CD4-positive, alpha-beta T cell (primary cell): ENCODE measurements at regions not wholly inside any gene's neighbourhood (a gene's known extent, or its start where the extent isn't known, plus 50 kb on each side); places are given as distances from the start of the nearest gene placed in this dataset.
A peak's percentile ranks its signal among the peaks of the same experiment; 100 is the strongest.

Source experiments
- ATAC-seq: fragments of 200-7000 bp; cut with Tn5 transposase; one replicate; pipeline ENCODE4 v1.10.0; 2022; ENCODE audit warnings: mild to moderate bottlenecking; ENCODE audit not compliant: poor library complexity
- CTCF ChIA-PET: fragments of 350-600 bp; sonication (Branson Sonifier 250); formaldehyde crosslinking; loops from one replicate; lab custom pipeline; 2021; ENCODE audit warnings: antibody characterized with exemption, inconsistent platforms; lab: Charles Lee
- POLR2A ChIA-PET: fragments of 350-600 bp; sonication (Branson Sonifier 250); formaldehyde crosslinking; loops from one replicate; lab custom pipeline; 2021; ENCODE audit warnings: antibody characterized with exemption, inconsistent platforms; lab: Charles Lee
- DNase-seq, 14 experiments: peaks; one replicate each; pipeline ENCODE4 v3.0.0-alpha.2; 2013 to 2020; ENCODE audit warnings: mixed read lengths in 2 of 14
- H3K27ac ChIP-seq, 2 donors: one replicate each; pipeline versions ENCODE4 v1.5.1 to v1.7.0; 2013; ENCODE audit warnings: low read length in 2 of 2, low read depth in 1 of 2, mild to moderate bottlenecking in 1 of 2
- H3K27me3 ChIP-seq, 2 experiments: 1 replicate in 1 of 2; 2 replicates in 1 of 2; pipeline versions ENCODE4 v1.6.1 to v1.7.0; 2013; ENCODE audit warnings: low read length in 2 of 2, control low read depth in 1 of 2, mild to moderate bottlenecking in 1 of 2, moderate library complexity in 1 of 2; ENCODE audit not compliant: insufficient read depth in 2 of 2, control insufficient read depth in 1 of 2
- H3K36me3 ChIP-seq: one replicate; pipeline ENCODE4 v1.6.1; 2013; ENCODE audit warnings: low read length, control low read depth; ENCODE audit not compliant: insufficient read depth
- H3K4me1 ChIP-seq: one replicate; pipeline ENCODE4 v1.6.1; 2013; ENCODE audit warnings: low read length, control low read depth; ENCODE audit not compliant: insufficient read depth
- H3K4me3 ChIP-seq: one replicate; pipeline ENCODE4 v1.5.1; 2013; ENCODE audit warnings: mild to moderate bottlenecking, low read length, moderate library complexity
- H3K9me3 ChIP-seq, 2 experiments: 1 replicate in 1 of 2; 2 replicates in 1 of 2; pipeline versions ENCODE4 v1.6.1 to v1.7.0; 2013; ENCODE audit warnings: low read length in 2 of 2, mild to moderate bottlenecking in 2 of 2, control low read depth in 1 of 2, moderate library complexity in 1 of 2; ENCODE audit not compliant: control insufficient read depth in 1 of 2, insufficient read depth in 1 of 2
- H3K27ac Mint-ChIP-seq: one replicate; pipeline ENCODE4 v1.8.0; 2020; ENCODE audit warnings: mixed read lengths
- H3K27me3 Mint-ChIP-seq: one replicate; pipeline ENCODE4 v1.8.0; 2021; ENCODE audit warnings: mixed read lengths
- H3K36me3 Mint-ChIP-seq: one replicate; pipeline ENCODE4 v1.8.0; 2021; ENCODE audit warnings: low read depth, mixed read lengths
- H3K4me1 Mint-ChIP-seq: one replicate; pipeline ENCODE4 v1.8.0; 2021; ENCODE audit warnings: low read depth, mixed read lengths
- H3K4me3 Mint-ChIP-seq: one replicate; pipeline ENCODE4 v1.8.0; 2020; ENCODE audit warnings: mild to moderate bottlenecking, mixed read lengths
- H3K9me3 Mint-ChIP-seq: one replicate; pipeline ENCODE4 v1.8.0; 2020; ENCODE audit warnings: mixed read lengths
- CTCF ChIP-seq: fragments of 200-600 bp; IDR thresholded peaks from one replicate; pipeline ENCODE4 v1.8.0; 2022; ENCODE audit warnings: antibody characterized with exemption, mild to moderate bottlenecking
- intact Hi-C, 2 experiments: fragments of 100-400 bp; cut with DNase I in 1 of 2; cut with micrococcal nuclease in 1 of 2; formaldehyde crosslinking; loops; one replicate each; pipeline versions ENCODE4 v1.15.1 to v1.9.0; 2023 to 2025; cut with DNase I, micrococcal nuclease

GRCh38 chr13:77388944-77389624 lies 62.2 kb upstream of the MYCBP2 start:
- Mint-ChIP-seq H3K9me3 (no peaks in the 10 kb centered on the region), H3K27ac (no peak overlapping the region), H3K36me3 (no peaks in the 10 kb centered on the region), H3K27me3 (no peaks in the 10 kb centered on the region), H3K4me3 (no peak overlapping the region), H3K4me1 (peaks cover 23% of the 10 kb centered on the region)
- ATAC-seq (no peak), DNase-seq (no peak)
- ChIA-PET POLR2A (interaction anchor here (0.7 kb wide), 1 partner anchor 60 kb away, joined by 4 read pairs; no protein-coding TSS in a partner anchor), CTCF (no interaction called here)
- Histone ChIP-seq H3K4me3 (no peak overlapping the region), H3K4me1 (no peaks in the 10 kb centered on the region), H3K36me3 (no peaks in the 10 kb centered on the region), H3K27me3 (no peaks in the 10 kb centered on the region), H3K27ac (no peak overlapping the region), H3K9me3 (no peaks in the 10 kb centered on the region)
- TF ChIP-seq CTCF, result no peak
- intact Hi-C loops, result no loop called here

DNA sequence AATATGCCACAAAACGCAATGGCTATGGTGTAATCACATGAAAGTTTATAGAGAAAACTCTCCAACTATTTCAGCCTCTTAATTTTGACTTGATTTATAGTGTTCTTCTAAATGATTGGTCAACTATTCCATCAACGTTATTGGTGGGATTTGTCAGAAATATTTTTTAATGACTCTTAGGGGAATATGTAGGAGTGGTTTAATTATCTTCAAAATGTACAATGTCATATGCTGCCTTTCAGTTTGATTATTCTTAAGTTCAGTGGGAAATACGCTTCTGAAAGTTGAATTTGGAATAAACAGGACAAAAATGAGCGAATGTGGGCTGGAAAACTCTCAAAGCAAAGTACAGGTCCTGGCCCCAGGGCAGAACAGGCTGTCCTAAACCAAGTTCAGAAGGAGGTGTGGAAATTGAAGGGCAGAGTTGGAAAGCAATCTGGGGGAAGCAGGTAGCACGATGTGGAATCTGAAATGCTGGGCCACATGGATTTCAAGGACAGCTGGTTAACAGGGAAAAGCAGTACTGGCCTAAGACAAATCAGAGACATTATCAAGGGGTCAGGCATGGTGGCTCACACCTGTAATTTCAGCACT lies 60.8 kb upstream of the MYCBP2 start:
- CTCF ChIA-PET, result interaction anchor here (1.1 kb wide), 1 partner anchor 10 kb away, joined by 3 read pairs; no protein-coding TSS in a partner anchor
- DNase-seq, result no peak

GRCh38 chr13:77386880-77387606 lies 60.1 kb upstream of the MYCBP2 start:
- ChIA-PET CTCF (interaction anchor here (1.1 kb wide), 1 partner anchor 8 kb away, joined by 3 read pairs; no protein-coding TSS in a partner anchor), POLR2A (no interaction called here)
- Mint-ChIP-seq H3K27ac (no peak overlapping the region), H3K4me3 (no peak overlapping the region), H3K9me3 (no peaks in the 10 kb centered on the region), H3K4me1 (peaks cover 10% of the 10 kb centered on the region), H3K36me3 (no peaks in the 10 kb centered on the region), H3K27me3 (no peaks in the 10 kb centered on the region)
- Histone ChIP-seq H3K27ac (no peak overlapping the region), H3K27me3 (no peaks in the 10 kb centered on the region), H3K36me3 (no peaks in the 10 kb centered on the region), H3K4me3 (no peak overlapping the region), H3K4me1 (no peaks in the 10 kb centered on the region), H3K9me3 (no peaks in the 10 kb centered on the region)
- no peak for ATAC-seq
- TF ChIP-seq CTCF, result no peak
- intact Hi-C loops, result no loop called here
- peak in 2 of 14 experiments; percentile 4 to 8 for DNase-seq

More for the DNA sequence above, 60.8 kb upstream of the MYCBP2 start:
- H3K27me3 Mint-ChIP-seq, result no peaks in the 10 kb centered on the region
- no peak overlapping the region for H3K4me3 ChIP-seq
- intact Hi-C loops, result no loop called here
- no peak for TF ChIP-seq CTCF
- ATAC-seq, result no peak
- H3K27ac ChIP-seq, result no peak overlapping the region
- peaks cover 10% of the 10 kb centered on the region for H3K4me1 Mint-ChIP-seq
- no peaks in the 10 kb centered on the region for H3K4me1 ChIP-seq
- no peak overlapping the region for H3K27ac Mint-ChIP-seq
- H3K4me3 Mint-ChIP-seq, result no peak overlapping the region
- no peaks in the 10 kb centered on the region for H3K9me3 ChIP-seq
- no peaks in the 10 kb centered on the region for H3K9me3 Mint-ChIP-seq
- no peaks in the 10 kb centered on the region for H3K36me3 ChIP-seq
- no peaks in the 10 kb centered on the region for H3K36me3 Mint-ChIP-seq
- H3K27me3 ChIP-seq, result no peaks in the 10 kb centered on the region
- POLR2A ChIA-PET, result no interaction called here
